ENCODE measurements at regions not wholly inside any gene's neighbourhood (a gene's known extent, or its start where the extent isn't known, plus 50 kb on each side); places are given as distances from the start of the nearest gene placed in this dataset. TPM values are rescaled to one million over a fixed set of nuclear protein-coding genes. Genes with fewer than 3 reads are reported as not detected.

DNA sequence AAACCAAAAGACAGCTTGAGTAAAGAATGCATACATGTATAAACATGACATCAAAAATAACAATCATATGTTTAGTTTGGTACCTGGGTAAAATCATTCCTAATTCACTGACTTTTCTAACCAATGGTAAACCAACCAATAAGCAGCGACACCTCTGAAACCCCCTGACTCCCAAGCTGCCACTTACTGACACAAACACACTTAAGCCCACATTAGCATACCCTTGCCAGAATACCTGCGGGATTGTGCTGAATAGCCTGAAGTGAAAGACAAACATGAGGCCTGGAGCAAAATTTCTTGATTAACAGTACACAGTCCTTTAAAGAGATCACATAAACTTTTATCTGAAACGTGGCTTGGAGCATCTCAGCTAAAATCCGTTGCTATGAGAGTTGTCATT is 902.9 kb downstream of the TMEM182 start:
- Histone ChIP-seq H3K27me3 (no peaks in the 10 kb centered on the region), H3K4me3 (replicated peaks in 1 of 3) (no peak overlapping the region), H3K4me1 (no peaks in the 10 kb centered on the region), H3K27ac (no peak overlapping the region), H3K9me3 (no peaks in the 10 kb centered on the region), H3K36me3 (no peaks in the 10 kb centered on the region)
- TF ChIP-seq, protein P1, sequence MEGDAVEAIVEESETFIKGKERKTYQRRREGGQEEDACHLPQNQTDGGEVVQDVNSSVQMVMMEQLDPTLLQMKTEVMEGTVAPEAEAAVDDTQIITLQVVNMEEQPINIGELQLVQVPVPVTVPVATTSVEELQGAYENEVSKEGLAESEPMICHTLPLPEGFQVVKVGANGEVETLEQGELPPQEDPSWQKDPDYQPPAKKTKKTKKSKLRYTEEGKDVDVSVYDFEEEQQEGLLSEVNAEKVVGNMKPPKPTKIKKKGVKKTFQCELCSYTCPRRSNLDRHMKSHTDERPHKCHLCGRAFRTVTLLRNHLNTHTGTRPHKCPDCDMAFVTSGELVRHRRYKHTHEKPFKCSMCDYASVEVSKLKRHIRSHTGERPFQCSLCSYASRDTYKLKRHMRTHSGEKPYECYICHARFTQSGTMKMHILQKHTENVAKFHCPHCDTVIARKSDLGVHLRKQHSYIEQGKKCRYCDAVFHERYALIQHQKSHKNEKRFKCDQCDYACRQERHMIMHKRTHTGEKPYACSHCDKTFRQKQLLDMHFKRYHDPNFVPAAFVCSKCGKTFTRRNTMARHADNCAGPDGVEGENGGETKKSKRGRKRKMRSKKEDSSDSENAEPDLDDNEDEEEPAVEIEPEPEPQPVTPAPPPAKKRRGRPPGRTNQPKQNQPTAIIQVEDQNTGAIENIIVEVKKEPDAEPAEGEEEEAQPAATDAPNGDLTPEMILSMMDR (IDR thresholded peaks at IDR 0.05) = no peak
- TF ChIP-seq POLR2A (IDR thresholded peaks at IDR 0.05) = no peak
- WGBS, 2 donors = 27 to 32% methylated on average over 4 of the region's 4 CpGs
- intact Hi-C loops (cut with DNase I) = no loop called here
- DNase-seq = no peak

DNA sequence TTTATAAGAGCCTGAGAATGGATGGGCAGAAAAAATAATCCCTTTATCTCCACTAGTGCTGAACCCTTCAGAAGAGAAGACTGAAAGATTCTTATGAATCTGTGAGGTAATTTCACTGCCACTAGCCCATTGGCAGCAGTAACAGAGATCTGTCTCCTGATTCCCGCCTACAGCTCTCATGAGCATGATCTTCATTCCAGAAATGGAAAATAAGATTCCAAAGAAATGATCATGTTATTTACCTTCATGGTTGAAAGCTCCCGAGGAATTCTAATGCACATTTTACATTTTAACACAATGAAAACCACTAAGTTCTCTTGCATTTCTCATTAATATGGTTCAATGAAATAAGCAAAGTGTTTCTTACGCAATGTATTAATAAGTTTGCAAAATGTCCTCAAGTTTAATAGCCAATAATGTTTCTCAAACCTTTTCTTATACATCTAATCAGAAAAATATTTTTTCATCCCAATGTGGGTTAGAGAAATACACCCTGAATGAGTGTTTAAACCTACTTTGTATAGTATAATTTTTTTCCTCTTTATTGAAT is 905.6 kb downstream of the TMEM182 start:
- Histone ChIP-seq H3K27me3 (no peaks in the 10 kb centered on the region), H3K4me3 (replicated peaks in 1 of 3) (no peak overlapping the region), H3K27ac (no peak overlapping the region), H3K4me1 (no peaks in the 10 kb centered on the region), H3K9me3 (no peaks in the 10 kb centered on the region), H3K36me3 (no peaks in the 10 kb centered on the region)
- 89 to 91% methylated on average over 3 of the region's 3 CpGs for WGBS, 2 donors
- no peak for TF ChIP-seq POLR2A (IDR thresholded peaks at IDR 0.05)
- TF ChIP-seq, protein P1 (IDR thresholded peaks at IDR 0.05) = no peak
- DNase-seq = no peak
- intact Hi-C loops (cut with DNase I) = no loop called here

DNA sequence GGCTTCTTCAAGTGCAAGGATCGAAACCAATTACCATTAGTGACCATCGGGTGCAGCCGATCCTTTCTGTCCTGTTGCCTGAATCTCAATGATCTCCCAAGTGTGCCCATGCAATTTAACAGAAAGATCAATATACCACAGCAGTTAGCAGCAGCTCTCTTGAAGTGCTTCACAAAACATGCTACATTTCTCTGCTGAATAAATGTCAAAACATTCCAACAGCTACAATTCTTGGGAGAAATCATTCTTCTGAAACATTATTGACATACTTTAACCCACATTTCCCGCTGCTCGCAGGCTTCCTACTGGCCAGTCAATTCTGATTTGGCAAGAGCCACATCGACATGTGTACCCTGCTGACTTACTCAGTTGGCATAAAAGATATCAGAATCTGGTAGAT is 907.7 kb downstream of the TMEM182 start:
- TF ChIP-seq, protein P1 (IDR thresholded peaks at IDR 0.05) = no peak
- TF ChIP-seq POLR2A (IDR thresholded peaks at IDR 0.05) = no peak
- no peak overlapping the region for H3K4me3 ChIP-seq (replicated peaks in 1 of 3)
- 84 to 90% methylated on average over 6 of the region's 6 CpGs for WGBS, 2 donors
- no peaks in the 10 kb centered on the region for H3K36me3 ChIP-seq
- intact Hi-C loops (cut with DNase I) = no loop called here
- H3K9me3 ChIP-seq = no peaks in the 10 kb centered on the region
- no peak for DNase-seq
- no peaks in the 10 kb centered on the region for H3K4me1 ChIP-seq
- no peaks in the 10 kb centered on the region for H3K27me3 ChIP-seq
- H3K27ac ChIP-seq = no peak overlapping the region

Small RNA genes in the stretch of these regions (small RNA-seq; reads per million reads assigned to genes)
- gene AC010881.1 (not detected), gene AC018880.2 (not detected)
